Fibroblast of lung (primary cell): ENCODE measurements at regions not wholly inside any gene's neighbourhood (a gene's known extent, or its start where the extent isn't known, plus 50 kb on each side); places are given as distances from the start of the nearest gene placed in this dataset.
"Not testable (repeated sequence)": the region's sequence is repeated elsewhere in the genome, so short reads cannot be mapped to it uniquely, and the experiment has no call there.

ENCODE experiments used
- CTCF ChIP-seq, 2 donors: IDR thresholded peaks in 1 of 2; conservative IDR thresholded peaks in 1 of 2; 1 replicate in 1 of 2; 2 replicates in 1 of 2; pipeline ENCODE4 v1.5.1; 2011 to 2012; ENCODE audit warnings: low read length in 2 of 2, control low read depth in 1 of 2, inconsistent platforms in 1 of 2, low read depth in 1 of 2, mild to moderate bottlenecking in 1 of 2
- EZH2 ChIP-seq: IDR thresholded peaks from 2 replicates; pipeline ENCODE4 v1.5.1; 2012; ENCODE audit warnings: low read length, control low read depth, mild to moderate bottlenecking; ENCODE audit errors: missing control alignments

- TF ChIP-seq EZH2; CTCF (conservative IDR thresholded peaks at IDR 0.05 in 1 of 2, IDR thresholded peaks at IDR 0.05 in 1 of 2; ENCODE audit: low read depth in 1 of 2, low read length in 2 of 2): not testable (repeated sequence)
Measured at GRCh38 chrX:54647607-54648006, 117.6 kb downstream of the GNL3L start.
